HEK293 (cell line): ENCODE measurements at regions not wholly inside any gene's neighbourhood (a gene's known extent, or its start where the extent isn't known, plus 50 kb on each side); places are given as distances from the start of the nearest gene placed in this dataset.
"Not testable (repeated sequence)": the region's sequence is repeated elsewhere in the genome, so short reads cannot be mapped to it uniquely, and the experiment has no call there.

Experiments used
- CTCF ChIA-PET: fragments of 350-600 bp; formaldehyde crosslinking; extraction: SDS; loops from one replicate; lab custom pipeline; 2021; ENCODE audit warnings: antibody characterized with exemption; lab: Yijun Ruan, JAX
- POLR2A ChIA-PET: fragments of 300-600 bp; formaldehyde crosslinking; extraction: SDS; loops from one replicate; lab custom pipeline; 2020; ENCODE audit warnings: antibody characterized with exemption, inconsistent platforms; lab: Yijun Ruan, JAX
- H3K27ac ChIP-seq: fragments of 200-500 bp; sonication (Bioruptor generic); 2 replicates; pipeline ENCODE4 v1.5.1; 2014; ENCODE audit warnings: low read depth, low read length, control low read depth, inconsistent platforms; ENCODE audit errors: extremely low read depth
- H3K36me3 ChIP-seq, 2 experiments: fragments of 200-500 bp in 1 of 2; sonication (Bioruptor generic) in 1 of 2; 1 replicate in 1 of 2; 2 replicates in 1 of 2; pipeline ENCODE4 v1.5.1; 2014 to 2017; ENCODE audit warnings: inconsistent platforms in 2 of 2, low read length in 2 of 2; ENCODE audit not compliant: control insufficient read depth in 2 of 2, insufficient read depth in 1 of 2
- H3K4me1 ChIP-seq: fragments of 200-500 bp; sonication (Bioruptor generic); 2 replicates; pipeline ENCODE4 v1.5.1; 2014; ENCODE audit warnings: mild to moderate bottlenecking, low read length, inconsistent platforms; ENCODE audit not compliant: control insufficient read depth, insufficient read depth
- H3K4me3 ChIP-seq: 2 replicates; pipeline ENCODE4 v1.5.1; 2011; ENCODE audit warnings: low read depth, mild to moderate bottlenecking, control low read depth, low read length, moderate library complexity
- H3K9me3 ChIP-seq: fragments of 200-500 bp; sonication (Bioruptor generic); 2 replicates; pipeline ENCODE4 v1.5.1; 2014; ENCODE audit warnings: low read depth, low read length, inconsistent platforms; ENCODE audit not compliant: control insufficient read depth, insufficient read depth
- BCL11B ChIP-seq: fragments of 450-650 bp; formaldehyde crosslinking; IDR thresholded peaks from 2 replicates; pipeline ENCODE4 v1.5.1; 2016; ENCODE audit warnings: low read depth, missing biosample characterization, missing genetic modification characterization
- GFI1B ChIP-seq: fragments of 450-650 bp; formaldehyde crosslinking; IDR thresholded peaks from 2 replicates; pipeline ENCODE4 v1.5.1; 2016; ENCODE audit warnings: missing biosample characterization, missing genetic modification characterization
- GLIS2 ChIP-seq: fragments of 450-650 bp; formaldehyde crosslinking; IDR thresholded peaks from 2 replicates; pipeline ENCODE4 v1.5.1; 2016; ENCODE audit warnings: missing biosample characterization, missing genetic modification characterization
- HOXD13 ChIP-seq: sonication (generic); formaldehyde crosslinking; IDR thresholded peaks from 2 replicates; pipeline ENCODE4 v1.8.0; 2022; ENCODE audit warnings: missing genetic modification reagents, borderline replicate concordance
- INSM2 ChIP-seq: fragments of 450-650 bp; formaldehyde crosslinking; IDR thresholded peaks from 2 replicates; pipeline ENCODE4 v1.5.1; 2016; ENCODE audit warnings: missing biosample characterization, missing genetic modification characterization
- ZBTB1 ChIP-seq: fragments of 450-650 bp; formaldehyde crosslinking; IDR thresholded peaks from 2 replicates; pipeline ENCODE4 v1.5.1; 2016; ENCODE audit warnings: missing biosample characterization, missing genetic modification characterization
- ZBTB6 ChIP-seq: fragments of 450-650 bp; formaldehyde crosslinking; IDR thresholded peaks from 2 replicates; pipeline ENCODE4 v1.5.1; 2017; ENCODE audit warnings: missing biosample characterization, missing genetic modification characterization
- ZFP41 ChIP-seq: fragments of 450-650 bp; formaldehyde crosslinking; IDR thresholded peaks from 2 replicates; pipeline ENCODE4 v1.5.1; 2016; ENCODE audit warnings: missing biosample characterization, missing genetic modification characterization, borderline replicate concordance
- ZIC2 ChIP-seq: fragments of 450-650 bp; formaldehyde crosslinking; IDR thresholded peaks from 2 replicates; pipeline ENCODE4 v1.5.1; 2016; ENCODE audit warnings: missing biosample characterization, missing genetic modification characterization
- ZNF138 ChIP-seq: fragments of 450-650 bp; formaldehyde crosslinking; IDR thresholded peaks from 2 replicates; pipeline ENCODE4 v1.5.1; 2016; ENCODE audit warnings: missing biosample characterization, missing genetic modification characterization, borderline replicate concordance
- ZNF146 ChIP-seq: fragments of 450-650 bp; formaldehyde crosslinking; IDR thresholded peaks from 2 replicates; pipeline ENCODE4 v1.5.1; 2016; ENCODE audit warnings: missing biosample characterization, missing genetic modification characterization
- ZNF18 ChIP-seq: fragments of 450-650 bp; formaldehyde crosslinking; IDR thresholded peaks from 2 replicates; pipeline ENCODE4 v1.5.1; 2016; ENCODE audit warnings: missing biosample characterization, missing genetic modification characterization
- ZNF211 ChIP-seq: fragments of 450-650 bp; formaldehyde crosslinking; IDR thresholded peaks from 2 replicates; pipeline ENCODE4 v1.5.1; 2016; ENCODE audit warnings: low read depth, missing biosample characterization, missing genetic modification characterization
- ZNF214 ChIP-seq: fragments of 450-650 bp; formaldehyde crosslinking; IDR thresholded peaks from 2 replicates; pipeline ENCODE4 v1.5.1; 2017; ENCODE audit warnings: missing biosample characterization, mild to moderate bottlenecking, missing genetic modification characterization, borderline replicate concordance
- ZNF274 ChIP-seq, 2 experiments: fragments of 200-500 bp in 1 of 2; fragments of 450-650 bp in 1 of 2; sonication (Bioruptor generic) in 1 of 2; formaldehyde crosslinking in 1 of 2; IDR thresholded peaks; 2 replicates each; pipeline versions ENCODE4 v1.5.1 to v1.6.1; 2014 to 2016; ENCODE audit warnings: borderline replicate concordance in 1 of 2, inconsistent platforms in 1 of 2, low read length in 1 of 2, missing biosample characterization in 1 of 2, missing genetic modification characterization in 1 of 2
- ZNF37A ChIP-seq: fragments of 450-650 bp; IDR thresholded peaks from 2 replicates; pipeline ENCODE4 v1.5.1; 2018; ENCODE audit warnings: missing biosample characterization, missing genetic modification characterization
- ZNF473 ChIP-seq: fragments of 450-650 bp; formaldehyde crosslinking; IDR thresholded peaks from 2 replicates; pipeline ENCODE4 v1.5.1; 2017; ENCODE audit warnings: missing biosample characterization, missing genetic modification characterization
- ZNF514 ChIP-seq: fragments of 450-650 bp; formaldehyde crosslinking; IDR thresholded peaks from 2 replicates; pipeline ENCODE4 v1.5.1; 2016; ENCODE audit warnings: missing biosample characterization, missing genetic modification characterization
- ZNF76 ChIP-seq: fragments of 450-650 bp; formaldehyde crosslinking; IDR thresholded peaks from 2 replicates; pipeline ENCODE4; 2016; ENCODE audit warnings: low read depth, missing biosample characterization, missing genetic modification characterization, borderline replicate concordance
- ZNF837 ChIP-seq: fragments of 450-650 bp; formaldehyde crosslinking; IDR thresholded peaks from 2 replicates; pipeline ENCODE4 v1.5.1; 2016; ENCODE audit warnings: missing biosample characterization, missing genetic modification characterization

DNA sequence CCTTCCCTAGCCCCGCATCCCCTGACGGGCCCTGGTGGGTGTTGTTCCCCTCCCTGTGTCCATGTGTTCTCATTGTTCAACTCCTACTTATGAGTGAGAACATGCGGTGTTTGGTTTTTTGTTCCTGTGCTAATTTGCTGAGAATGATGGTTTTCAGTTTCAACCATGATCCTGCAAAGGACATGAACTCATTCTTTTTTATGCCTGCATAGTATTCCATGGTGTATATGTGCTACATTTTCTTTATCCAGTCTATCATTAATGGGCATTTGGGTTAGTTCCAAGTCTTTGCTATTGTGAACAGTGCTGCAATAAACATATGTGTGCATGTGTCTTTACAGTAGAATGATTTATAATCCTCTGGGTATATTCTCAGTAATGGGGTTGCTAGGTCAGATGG, 65.7 kb upstream of the DCD start:
- H3K4me1 ChIP-seq, H3K36me3 ChIP-seq, H3K27ac ChIP-seq, H3K9me3 ChIP-seq, H3K4me3 ChIP-seq, POLR2A ChIA-PET: not testable (repeated sequence)
- CTCF ChIA-PET = interaction anchor here (1.2 to 2.6 kb wide), 3 partner anchors 10 to 34 kb away, joined by 4 to 13 read pairs (median 5); no protein-coding TSS in a partner anchor
- peak; percentile 51 for TF ChIP-seq ZNF146 (tag by site-specific recombination)

DNA sequence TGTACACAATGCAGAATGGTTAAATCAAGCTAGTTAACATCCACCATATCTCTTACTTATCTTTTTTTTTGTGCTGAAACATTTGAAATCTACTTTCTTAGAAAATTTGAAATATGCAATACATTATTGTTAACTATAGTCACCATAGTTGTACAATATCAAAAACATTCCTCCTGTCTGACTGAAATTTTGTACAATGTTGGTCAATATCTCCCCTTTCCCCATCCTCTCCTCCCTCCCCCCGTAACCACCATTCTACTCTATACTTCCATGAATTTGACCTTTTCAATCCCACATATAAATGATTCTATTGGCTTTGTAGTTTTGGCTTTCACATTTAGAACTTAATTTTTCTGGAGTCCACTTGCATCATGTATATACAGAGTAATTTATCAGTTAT, 63.5 kb upstream of the DCD start:
- POLR2A ChIA-PET = no interaction called here
- Histone ChIP-seq H3K4me3 (no peak overlapping the region), H3K27ac (no peak overlapping the region), H3K4me1 (no peaks in the 10 kb centered on the region), H3K36me3 (no peaks in the 10 kb centered on the region), H3K9me3 (no peaks in the 10 kb centered on the region)
- CTCF ChIA-PET = interaction anchor here (0.7 to 0.8 kb wide), 2 partner anchors 36 to 48 kb away, joined by 3 to 4 read pairs; no protein-coding TSS in a partner anchor
- TF ChIP-seq ZNF274 (IDR thresholded peaks at IDR 0.05; ENCODE audit: low read length) = no peak
- TF ChIP-seq ZNF274 (tag by site-specific recombination; IDR thresholded peaks at IDR 0.05; ENCODE audit: borderline replicate concordance) = no peak
- TF ChIP-seq GLIS2 = no peak
- no peak for TF ChIP-seq HOXD13
- no peak for TF ChIP-seq ZFP41 (tag by site-specific recombination)
- no peak for TF ChIP-seq ZNF37A (tag by site-specific recombination)
- TF ChIP-seq ZNF837 (tag by site-specific recombination) = no peak
- TF ChIP-seq INSM2 = no peak

- TF ChIP-seq ZBTB6 (tag by site-specific recombination) (no peak), GFI1B (tag by site-specific recombination) (no peak), ZBTB1 (tag by site-specific recombination) (no peak), ZNF18 (tag by site-specific recombination) (no peak), HOXD13 (no peak), ZNF138 (no peak), BCL11B (no peak), ZNF473 (tag by site-specific recombination) (no peak), ZNF211 (no peak), GLIS2 (no peak), ZNF76 (no peak), ZNF514 (no peak), ZNF214 (tag by site-specific recombination) (no peak), ZIC2 (tag by site-specific recombination) (no peak)
- CTCF ChIA-PET = interaction anchor here (0.6 to 1.0 kb wide), 3 partner anchors 8 to 360 kb away, joined by 3 to 6 read pairs (median 3); no protein-coding TSS in a partner anchor
Observed at GRCh38 chr12:54708826-54709225, 60.7 kb upstream of the DCD start.

More at GRCh38 chr12:54708826-54709225, 60.7 kb upstream of the DCD start:
- no peaks in the 10 kb centered on the region for H3K4me1 ChIP-seq
- no peaks in the 10 kb centered on the region for H3K9me3 ChIP-seq
- H3K27ac ChIP-seq = no peak overlapping the region
- no peaks in the 10 kb centered on the region for H3K36me3 ChIP-seq
- H3K4me3 ChIP-seq = no peak overlapping the region
- POLR2A ChIA-PET = no interaction called here
